GM12878 (cell line): ENCODE measurements at regions not wholly inside any gene's neighbourhood (a gene's known extent, or its start where the extent isn't known, plus 50 kb on each side); places are given as distances from the start of the nearest gene placed in this dataset.

ENCODE experiments used
- ATAC-seq: fragments of 200-7000 bp; cut with Tn5 transposase; 3 replicates; pipeline ENCODE4 v1.9.1; 2020; ENCODE audit warnings: mild to moderate bottlenecking, moderate library complexity
- BruUV-seq: library from RNA; stranded (reverse); fragments of 400-500 nt; replicated peaks from 2 replicates; lab custom pipeline; 2021; lab: Mats Ljungman, UMichigan
- CTCF ChIA-PET: fragments of 300-600 bp; sonication (Branson Sonifier 250); formaldehyde crosslinking; extraction: SDS; loops from one replicate; lab custom pipeline; 2021; ENCODE audit warnings: inconsistent platforms; lab: Yijun Ruan, JAX
- POLR2A ChIA-PET: fragments of 350-600 bp; formaldehyde crosslinking; extraction: SDS; loops from one replicate; lab custom pipeline; 2021; ENCODE audit warnings: inconsistent platforms; lab: Charles Lee
- RAD21 ChIA-PET: fragments of 300-600 bp; sonication (Branson Sonifier 250); formaldehyde crosslinking; loops from one replicate; lab custom pipeline; 2023; ENCODE audit warnings: antibody characterized with exemption; ENCODE audit not compliant: unreplicated experiment; lab: Charles Lee
- SMC1A ChIA-PET: fragments of 300-600 bp; sonication (Branson Sonifier 250); formaldehyde crosslinking; loops from one replicate; lab custom pipeline; 2023; ENCODE audit not compliant: unreplicated experiment, uncharacterized antibody; lab: Charles Lee
- DNase-seq: peaks from one replicate; pipeline ENCODE4 v3.0.0-alpha.2; 2011; ENCODE audit warnings: low read depth, low spot score
- FAIRE-seq: peaks from 3 replicates; lab custom pipeline; 2011; peaks lifted over from hg19 to GRCh38; lab: Jason Lieb, UNC
- H2AFZ ChIP-seq: 2 replicates; pipeline ENCODE4 v1.6.0; 2011; ENCODE audit warnings: low read depth, low read length, control low read depth; ENCODE audit not compliant: control insufficient read depth
- H3K27ac ChIP-seq: 2 replicates; pipeline ENCODE4 v1.5.1; 2011; ENCODE audit warnings: control low read depth; ENCODE audit not compliant: control insufficient read depth, insufficient read depth
- H3K27me3 ChIP-seq, 2 experiments: replicated peaks in 1 of 2; 2 replicates each; pipeline versions ENCODE4 v1.6.0 to v1.6.1; 2011; ENCODE audit warnings: low read length in 1 of 2; ENCODE audit not compliant: control insufficient read depth in 2 of 2, insufficient read depth in 2 of 2
- H3K36me3 ChIP-seq, 2 experiments: 2 replicates each; pipeline ENCODE4 v1.5.1; 2011; ENCODE audit warnings: low read length in 1 of 2; ENCODE audit not compliant: control insufficient read depth in 2 of 2, insufficient read depth in 2 of 2
- H3K4me1 ChIP-seq: 2 replicates; pipeline ENCODE4 v1.6.1; 2011; ENCODE audit warnings: mild to moderate bottlenecking, low read length, moderate library complexity, mixed read lengths; ENCODE audit not compliant: control insufficient read depth, insufficient read depth
- H3K4me2 ChIP-seq: 2 replicates; pipeline ENCODE4 v1.6.0; 2011; ENCODE audit warnings: control low read depth; ENCODE audit not compliant: control insufficient read depth, insufficient read depth
- H3K4me3 ChIP-seq: fragments of 200-600 bp; sonication (generic); 2 replicates; pipeline ENCODE4 v1.5.1; 2016
- H3K79me2 ChIP-seq: 2 replicates; pipeline ENCODE4 v1.6.0; 2011; ENCODE audit warnings: low read length; ENCODE audit not compliant: control insufficient read depth, insufficient read depth
- H3K9ac ChIP-seq: 2 replicates; pipeline ENCODE4 v1.8.0; 2011; ENCODE audit warnings: low read length, control low read depth, mixed read lengths; ENCODE audit not compliant: control insufficient read depth, insufficient read depth
- H3K9me3 ChIP-seq: replicated peaks from 3 replicates; pipeline ENCODE4 v1.5.1; 2011; ENCODE audit warnings: mild to moderate bottlenecking, low read length; ENCODE audit not compliant: control insufficient read depth, insufficient read depth
- H4K20me1 ChIP-seq: 2 replicates; pipeline ENCODE4 v1.6.0; 2011; ENCODE audit not compliant: control insufficient read depth, insufficient read depth
- CBFB ChIP-seq: IDR thresholded peaks from 2 replicates; pipeline ENCODE4 v1.6.1; 2016; ENCODE audit warnings: antibody characterized with exemption, low read depth
- CBX5 ChIP-seq: sonication (generic); IDR thresholded peaks from 2 replicates; pipeline ENCODE4 v1.6.1; 2016; ENCODE audit warnings: low read depth, moderate library complexity, mild to moderate bottlenecking, inconsistent platforms
- CEBPB ChIP-seq, 2 experiments: fragments of 150-350 bp in 1 of 2; IDR thresholded peaks; 2 replicates each; pipeline ENCODE4 v1.6.1; 2012 to 2014; ENCODE audit warnings: low read depth in 2 of 2, low read length in 2 of 2, borderline replicate concordance in 1 of 2, inconsistent platforms in 1 of 2
- CREM ChIP-seq: IDR thresholded peaks from 2 replicates; pipeline ENCODE4 v1.6.1; 2014; ENCODE audit warnings: antibody characterized with exemption, low read depth
- E2F4 ChIP-seq: IDR thresholded peaks from 2 replicates; pipeline ENCODE4 v1.6.1; 2012; ENCODE audit warnings: low read depth, low read length, improper control_type of control experiment
- E2F8 ChIP-seq: fragments of 450-650 bp; IDR thresholded peaks from 2 replicates; pipeline ENCODE4 v1.6.1; 2018; ENCODE audit warnings: mild to moderate bottlenecking, low read depth, moderate library complexity; ENCODE audit not compliant: partially characterized antibody
- KLF5 ChIP-seq: fragments of 450-650 bp; IDR thresholded peaks from 2 replicates; pipeline ENCODE4 v1.6.1; 2014; ENCODE audit warnings: mild to moderate bottlenecking; ENCODE audit not compliant: partially characterized antibody
- NBN ChIP-seq: fragments of 450-650 bp; IDR thresholded peaks from 2 replicates; pipeline ENCODE4 v1.6.1; 2016
- NFIC ChIP-seq: IDR thresholded peaks from 2 replicates; pipeline ENCODE4 v1.6.1; 2012; ENCODE audit warnings: low read depth, mild to moderate bottlenecking, inconsistent platforms, low read length, moderate library complexity
- RELB ChIP-seq: fragments of 450-650 bp; IDR thresholded peaks from 2 replicates; pipeline ENCODE4 v1.6.1; 2017; ENCODE audit warnings: low read depth, mild to moderate bottlenecking, moderate library complexity
- SUPT20H ChIP-seq: IDR thresholded peaks from 2 replicates; pipeline ENCODE4 v1.6.1; 2011; ENCODE audit warnings: low read depth, mild to moderate bottlenecking, low read length, moderate library complexity, borderline replicate concordance; ENCODE audit not compliant: control insufficient read depth
- WRNIP1 ChIP-seq: IDR thresholded peaks from 2 replicates; pipeline ENCODE4 v1.6.1; 2011; ENCODE audit warnings: low read depth, low read length, improper control_type of control experiment, borderline replicate concordance
- YBX1 ChIP-seq: fragments of 450-650 bp; IDR thresholded peaks from 2 replicates; pipeline ENCODE4 v1.6.1; 2016; ENCODE audit warnings: antibody characterized with exemption
- ZBTB4 ChIP-seq: fragments of 450-650 bp; formaldehyde crosslinking; IDR thresholded peaks from 2 replicates; pipeline ENCODE4 v1.4.0; 2022; ENCODE audit warnings: mild to moderate bottlenecking, moderate library complexity
- ZNF207 ChIP-seq: fragments of 450-650 bp; IDR thresholded peaks from 2 replicates; pipeline ENCODE4 v1.6.1; 2014; ENCODE audit warnings: antibody characterized with exemption, mild to moderate bottlenecking, borderline replicate concordance
- WGBS: methylation state at CpG from one replicate; pipeline ENCODE4 v1.1.6; 2016; ENCODE audit warnings: low lambda C conversion rate; ENCODE audit not compliant: insufficient replicate concordance, insufficient coverage; ENCODE audit errors: missing lambda C conversion rate; 5-methylcytosine and 5-hydroxymethylcytosine counted together
- in situ Hi-C: fragments of 300-500 bp; cut with MboI; formaldehyde crosslinking; loops from 9 replicates; pipeline ENCODE4 v1.14.3; 2018; ENCODE audit warnings: mixed read lengths
- intact Hi-C: fragments of 100-400 bp; cut with micrococcal nuclease; formaldehyde crosslinking; loops from one replicate; pipeline ENCODE4 v1.14.2; 2022; ENCODE audit not compliant: unreplicated experiment

- TF ChIP-seq WRNIP1 (no peak), KLF5 (no peak), NBN (no peak), ZBTB4 (CRISPR knock-in tag) (no peak)
These were observed 250.3 kb upstream of the IGF1R start (continued) for GRCh38 chr15:98398056-98398455.

- Histone ChIP-seq H3K36me3 (no peaks in the 10 kb centered on the region), H2AFZ (no peak overlapping the region), H3K79me2 (no peaks in the 10 kb centered on the region), H3K9ac (no peak overlapping the region), H3K9me3 (no peaks in the 10 kb centered on the region), H3K4me1 (no peaks in the 10 kb centered on the region), H3K27me3 (no peaks in the 10 kb centered on the region), H3K4me3 (no peak overlapping the region), H3K27ac (no peak overlapping the region), H4K20me1 (no peaks in the 10 kb centered on the region), H3K4me2 (no peak overlapping the region)
- FAIRE-seq (no peak), ATAC-seq (no peak), DNase-seq (no peak)
- in situ Hi-C loops (no loop called here), intact Hi-C loops (no loop called here)
- BruUV-seq = no TSS peak
- WGBS = 14% methylated on average over 4 of the region's 4 CpGs
- ChIA-PET RAD21 (no interaction called here), POLR2A (no interaction called here), SMC1A (no interaction called here), CTCF (interaction anchor here (1.8 kb wide), 1 partner anchor 87 kb away, joined by 5 read pairs; no protein-coding TSS in a partner anchor)
- TF ChIP-seq SUPT20H (no peak), YBX1 (no peak), E2F8 (no peak), CBFB (no peak), E2F4 (no peak), CEBPB (IDR thresholded peaks at IDR 0.05; ENCODE audit: borderline replicate concordance in 1 of 2, low read depth in 2 of 2, low read length in 2 of 2) (no peak), CBX5 (no peak), CREM (no peak), RELB (no peak), NFIC (no peak), ZNF207 (no peak)
These were observed 249.5 kb upstream of the IGF1R start for GRCh38 chr15:98398886-98399285.
